ENCODE measurements at regions not wholly inside any gene's neighbourhood (a gene's known extent, or its start where the extent isn't known, plus 50 kb on each side); places are given as distances from the start of the nearest gene placed in this dataset.

- TF ChIP-seq, protein P1, sequence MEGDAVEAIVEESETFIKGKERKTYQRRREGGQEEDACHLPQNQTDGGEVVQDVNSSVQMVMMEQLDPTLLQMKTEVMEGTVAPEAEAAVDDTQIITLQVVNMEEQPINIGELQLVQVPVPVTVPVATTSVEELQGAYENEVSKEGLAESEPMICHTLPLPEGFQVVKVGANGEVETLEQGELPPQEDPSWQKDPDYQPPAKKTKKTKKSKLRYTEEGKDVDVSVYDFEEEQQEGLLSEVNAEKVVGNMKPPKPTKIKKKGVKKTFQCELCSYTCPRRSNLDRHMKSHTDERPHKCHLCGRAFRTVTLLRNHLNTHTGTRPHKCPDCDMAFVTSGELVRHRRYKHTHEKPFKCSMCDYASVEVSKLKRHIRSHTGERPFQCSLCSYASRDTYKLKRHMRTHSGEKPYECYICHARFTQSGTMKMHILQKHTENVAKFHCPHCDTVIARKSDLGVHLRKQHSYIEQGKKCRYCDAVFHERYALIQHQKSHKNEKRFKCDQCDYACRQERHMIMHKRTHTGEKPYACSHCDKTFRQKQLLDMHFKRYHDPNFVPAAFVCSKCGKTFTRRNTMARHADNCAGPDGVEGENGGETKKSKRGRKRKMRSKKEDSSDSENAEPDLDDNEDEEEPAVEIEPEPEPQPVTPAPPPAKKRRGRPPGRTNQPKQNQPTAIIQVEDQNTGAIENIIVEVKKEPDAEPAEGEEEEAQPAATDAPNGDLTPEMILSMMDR (IDR thresholded peaks at IDR 0.05; ENCODE audit: borderline replicate concordance, extremely low read depth, low read length, poor library complexity, severe bottlenecking): no peak
- TF ChIP-seq EZH2 (IDR thresholded peaks at IDR 0.05; ENCODE audit: borderline replicate concordance, low read depth, low read length, severe bottlenecking): no peak
These were observed 184.0 kb upstream of the GSE1 start for GRCh38 chr16:85428899-85429775.
